Esophagus squamous epithelium (tissue), 5 donors: ENCODE measurements at regions not wholly inside any gene's neighbourhood (a gene's known extent, or its start where the extent isn't known, plus 50 kb on each side); places are given as distances from the start of the nearest gene placed in this dataset.

Source experiments
- DNase-seq: peaks from one replicate; lab custom pipeline; 2025; lab: John Stamatoyannopoulos, UW
- H3K27ac ChIP-seq, 4 donors: fragments of 200-600 bp; sonication (generic); one replicate each; pipeline ENCODE4 v1.5.1; 2016 to 2019; ENCODE audit warnings: mild to moderate bottlenecking in 1 of 4
- H3K27me3 ChIP-seq, 4 donors: fragments of 200-600 bp; sonication (generic); 1 replicate in 3 of 4; 2 replicates in 1 of 4; pipeline versions ENCODE4 v1.5.1 to v1.6.0; 2017 to 2021; ENCODE audit warnings: antibody characterized with exemption in 1 of 4
- H3K36me3 ChIP-seq, 3 donors: fragments of 200-600 bp; sonication (generic); one replicate each; pipeline ENCODE4 v1.5.1; 2016 to 2019
- H3K4me1 ChIP-seq, 3 donors: fragments of 200-600 bp; sonication (generic); one replicate each; pipeline ENCODE4 v1.5.1; 2017 to 2019
- H3K4me3 ChIP-seq, 4 donors: fragments of 200-600 bp; sonication (generic); 1 replicate in 3 of 4; 2 replicates in 1 of 4; pipeline ENCODE4 v1.5.1; 2016 to 2019; ENCODE audit warnings: mild to moderate bottlenecking in 2 of 4, moderate library complexity in 1 of 4
- H3K9me3 ChIP-seq, 3 donors: fragments of 200-600 bp; sonication (generic); one replicate each; pipeline ENCODE4 v1.5.1; 2016 to 2019
- POLR2A ChIP-seq, 4 donors: fragments of 450-650 bp; IDR thresholded peaks; one replicate each; pipeline ENCODE4 v1.6.1; 2017; ENCODE audit warnings: antibody characterized with exemption in 4 of 4, mild to moderate bottlenecking in 4 of 4, moderate library complexity in 3 of 4
- WGBS, 2 donors: methylation state at CpG; one replicate each; pipeline ENCODE4 v1.1.5; 2018; 5-methylcytosine and 5-hydroxymethylcytosine counted together
- intact Hi-C: fragments of 100-400 bp; cut with DNase I; formaldehyde crosslinking; loops from one replicate; pipeline ENCODE4 v1.15.0; 2022
- TF ChIP-seq, protein P1 (sequence below), 6 experiments: fragments of 450-650 bp in 4 of 6; fragments of 200-600 bp in 2 of 6; sonication (generic) in 2 of 6; IDR thresholded peaks; one replicate each; pipeline ENCODE4 v1.5.1; 2016 to 2019; ENCODE audit warnings: antibody characterized with exemption in 6 of 6, mild to moderate bottlenecking in 4 of 6, moderate library complexity in 4 of 6
- donor health status: DM: yes; HTN: yes; CAD: no.

DNA sequence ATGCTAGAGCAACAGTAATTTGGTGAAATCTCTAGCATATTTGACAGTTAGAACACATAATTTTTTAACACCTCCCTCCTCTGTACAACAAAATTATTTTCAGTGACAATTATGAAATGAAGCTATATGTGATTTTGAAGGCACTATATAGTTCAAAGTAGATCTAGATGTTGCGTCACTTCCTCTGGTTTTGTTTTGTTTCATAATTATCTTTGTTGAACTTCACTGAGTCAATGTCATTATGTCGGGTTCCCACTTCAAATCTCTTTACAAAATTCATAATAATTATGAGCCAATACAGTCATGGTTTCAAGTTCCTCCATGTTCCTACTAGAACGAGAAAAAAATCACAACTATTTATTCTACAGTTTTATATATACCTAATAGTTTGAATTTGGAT is 254.8 kb upstream of the PLXNA2 start:
- no peak overlapping the region for H3K27ac ChIP-seq
- no peak for TF ChIP-seq POLR2A (IDR thresholded peaks at IDR 0.05)
- TF ChIP-seq, protein P1, sequence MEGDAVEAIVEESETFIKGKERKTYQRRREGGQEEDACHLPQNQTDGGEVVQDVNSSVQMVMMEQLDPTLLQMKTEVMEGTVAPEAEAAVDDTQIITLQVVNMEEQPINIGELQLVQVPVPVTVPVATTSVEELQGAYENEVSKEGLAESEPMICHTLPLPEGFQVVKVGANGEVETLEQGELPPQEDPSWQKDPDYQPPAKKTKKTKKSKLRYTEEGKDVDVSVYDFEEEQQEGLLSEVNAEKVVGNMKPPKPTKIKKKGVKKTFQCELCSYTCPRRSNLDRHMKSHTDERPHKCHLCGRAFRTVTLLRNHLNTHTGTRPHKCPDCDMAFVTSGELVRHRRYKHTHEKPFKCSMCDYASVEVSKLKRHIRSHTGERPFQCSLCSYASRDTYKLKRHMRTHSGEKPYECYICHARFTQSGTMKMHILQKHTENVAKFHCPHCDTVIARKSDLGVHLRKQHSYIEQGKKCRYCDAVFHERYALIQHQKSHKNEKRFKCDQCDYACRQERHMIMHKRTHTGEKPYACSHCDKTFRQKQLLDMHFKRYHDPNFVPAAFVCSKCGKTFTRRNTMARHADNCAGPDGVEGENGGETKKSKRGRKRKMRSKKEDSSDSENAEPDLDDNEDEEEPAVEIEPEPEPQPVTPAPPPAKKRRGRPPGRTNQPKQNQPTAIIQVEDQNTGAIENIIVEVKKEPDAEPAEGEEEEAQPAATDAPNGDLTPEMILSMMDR (IDR thresholded peaks at IDR 0.05), result no peak
- no peaks in the 10 kb centered on the region for H3K36me3 ChIP-seq
- no peak for DNase-seq
- H3K4me3 ChIP-seq, result no peak overlapping the region
- WGBS, 2 donors, result 36 to 40% methylated on average over 3 of the region's 3 CpGs
- H3K27me3 ChIP-seq, result no peaks in the 10 kb centered on the region
- no peaks in the 10 kb centered on the region for H3K9me3 ChIP-seq
- intact Hi-C loops, result no loop called here
- peaks cover 6 to 28% (median 6%) of the 10 kb centered on the region in 3 donors for H3K4me1 ChIP-seq

DNA sequence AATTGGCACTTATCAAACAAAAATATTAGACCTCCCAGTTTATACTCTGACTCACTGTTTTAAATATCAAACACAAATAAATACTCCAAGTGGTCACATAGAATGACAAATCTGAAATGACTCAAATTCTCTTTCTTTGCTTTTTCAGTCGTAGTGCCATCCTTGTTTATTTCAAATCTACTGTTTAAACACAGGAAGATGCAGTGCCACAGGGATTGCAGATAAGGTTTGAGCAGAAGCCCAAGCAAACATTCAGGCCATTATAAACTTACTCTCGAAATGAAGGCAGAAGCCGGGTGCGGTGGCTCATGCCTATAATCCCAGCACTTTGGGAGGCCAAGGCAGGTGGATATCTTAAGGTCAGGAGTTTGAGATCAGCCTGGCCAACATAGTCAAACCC is 255.4 kb upstream of the PLXNA2 start:
- H3K4me1 ChIP-seq, result peaks cover 6 to 28% (median 6%) of the 10 kb centered on the region in 3 donors

GRCh38 chr1:208500375-208500774 is 256.2 kb upstream of the PLXNA2 start:
- intact Hi-C loops, result no loop called here
- no peak for DNase-seq
- no peak overlapping the region for H3K27ac ChIP-seq

More for the DNA sequence above, 255.4 kb upstream of the PLXNA2 start:
- no peaks in the 10 kb centered on the region for H3K9me3 ChIP-seq
- no peak overlapping the region for H3K27ac ChIP-seq
- TF ChIP-seq, protein P1 (IDR thresholded peaks at IDR 0.05), result no peak
- no peak for TF ChIP-seq POLR2A (IDR thresholded peaks at IDR 0.05)
- no peak for DNase-seq
- no peaks in the 10 kb centered on the region for H3K36me3 ChIP-seq
- H3K27me3 ChIP-seq, result no peaks in the 10 kb centered on the region
- intact Hi-C loops, result no loop called here
- H3K4me3 ChIP-seq, result no peak overlapping the region
- 76 to 82% methylated on average over 4 of the region's 4 CpGs for WGBS, 2 donors

DNA sequence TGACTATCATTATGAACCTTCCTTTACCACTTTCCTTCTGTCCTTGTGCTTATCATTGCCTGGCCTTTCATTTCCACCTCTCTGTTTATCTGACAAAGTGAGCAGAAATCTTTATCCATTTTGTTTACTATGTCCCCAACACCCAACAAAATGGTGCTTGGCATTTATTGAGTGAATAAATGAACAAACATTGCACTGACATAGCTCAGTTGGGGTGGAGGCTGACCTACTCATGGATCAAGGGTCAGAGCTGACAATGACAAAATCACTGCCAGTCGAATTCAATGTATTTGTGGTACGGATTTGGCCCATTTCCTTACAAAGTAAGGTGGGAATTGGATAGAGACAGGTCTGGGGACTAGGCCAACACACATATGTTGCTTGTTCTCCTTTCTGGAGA is 257.4 kb upstream of the PLXNA2 start:
- H3K27me3 ChIP-seq, result peaks cover 0 to 7% (median 0%) of the 10 kb centered on the region in 4 donors
- no peaks in the 10 kb centered on the region for H3K36me3 ChIP-seq
- H3K27ac ChIP-seq, result no peak overlapping the region
- 40 to 60% methylated on average over 2 of the region's 2 CpGs for WGBS, 2 donors
- intact Hi-C loops, result no loop called here
- peaks cover 6 to 18% (median 6%) of the 10 kb centered on the region in 3 donors for H3K4me1 ChIP-seq
- TF ChIP-seq POLR2A (IDR thresholded peaks at IDR 0.05), result no peak
- TF ChIP-seq, protein P1 (IDR thresholded peaks at IDR 0.05), result no peak
- no peaks in the 10 kb centered on the region for H3K9me3 ChIP-seq
- H3K4me3 ChIP-seq, result no peak overlapping the region
- DNase-seq, result no peak

More at GRCh38 chr1:208500375-208500774, 256.2 kb upstream of the PLXNA2 start:
- no peak for TF ChIP-seq POLR2A (IDR thresholded peaks at IDR 0.05)
- TF ChIP-seq, protein P1 (IDR thresholded peaks at IDR 0.05), result no peak
- no peak overlapping the region for H3K4me3 ChIP-seq
- 11 to 27% methylated on average over 2 of the region's 2 CpGs for WGBS, 2 donors
- H3K36me3 ChIP-seq, result no peaks in the 10 kb centered on the region
- H3K4me1 ChIP-seq, result peaks cover 6 to 28% (median 6%) of the 10 kb centered on the region in 3 donors
- peaks cover 0 to 6% (median 0%) of the 10 kb centered on the region in 4 donors for H3K27me3 ChIP-seq
- H3K9me3 ChIP-seq, result no peaks in the 10 kb centered on the region

DNA sequence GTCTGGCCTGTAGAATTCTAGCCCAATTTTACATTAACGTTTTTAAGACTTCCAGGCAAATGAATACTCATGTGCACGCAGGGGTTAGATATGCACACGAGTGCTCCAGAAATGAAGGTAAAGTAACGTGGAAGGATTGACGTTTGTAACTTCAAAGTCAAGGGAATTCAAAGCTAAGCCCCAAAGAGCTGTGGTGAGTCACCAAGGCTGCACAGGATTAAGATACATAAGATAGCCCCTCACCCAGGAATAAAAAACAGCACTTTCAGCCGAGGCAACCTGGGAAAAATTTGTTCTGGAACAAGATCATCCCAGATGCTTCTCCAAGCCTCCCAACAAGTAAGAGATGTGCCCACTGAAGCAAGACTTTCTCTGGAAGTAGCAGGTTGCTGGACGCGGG is 259.6 kb upstream of the PLXNA2 start:
- no peaks in the 10 kb centered on the region for H3K4me1 ChIP-seq
- TF ChIP-seq, protein P1 (IDR thresholded peaks at IDR 0.05), result no peak
- no peak for TF ChIP-seq POLR2A (IDR thresholded peaks at IDR 0.05)
- H3K27me3 ChIP-seq, result peaks cover 0 to 7% (median 0%) of the 10 kb centered on the region in 4 donors
- no peaks in the 10 kb centered on the region for H3K36me3 ChIP-seq
- H3K4me3 ChIP-seq, result no peak overlapping the region
- WGBS, 2 donors, result 72 to 73% methylated on average over 8 of the region's 8 CpGs
- no peak overlapping the region for H3K27ac ChIP-seq
- H3K9me3 ChIP-seq, result no peaks in the 10 kb centered on the region
- DNase-seq, result no peak
- intact Hi-C loops, result no loop called here
